GM18498 (cell line): ENCODE measurements at regions not wholly inside any gene's neighbourhood (a gene's known extent, or its start where the extent isn't known, plus 50 kb on each side); places are given as distances from the start of the nearest gene placed in this dataset.
"Not testable (repeated sequence)": the region's sequence is repeated elsewhere in the genome, so short reads cannot be mapped to it uniquely, and the experiment has no call there.

Experiments
- ATAC-seq: cut with Tn5 transposase; IDR thresholded peaks from one replicate; pipeline ENCODE4 v1.9.1; 2021; ENCODE audit warnings: mild to moderate bottlenecking, moderate library complexity; ENCODE audit not compliant: unreplicated experiment

- not testable (repeated sequence) for ATAC-seq
Observed at GRCh38 chr15:88965097-88965496, 51.9 kb upstream of the MFGE8 start.

- ATAC-seq, result no peak
Observed at GRCh38 chr15:88970232-88970631, 57.1 kb upstream of the MFGE8 start.

GRCh38 chr15:88974392-88974791 is 61.2 kb upstream of the MFGE8 start:
- no peak for ATAC-seq

DNA sequence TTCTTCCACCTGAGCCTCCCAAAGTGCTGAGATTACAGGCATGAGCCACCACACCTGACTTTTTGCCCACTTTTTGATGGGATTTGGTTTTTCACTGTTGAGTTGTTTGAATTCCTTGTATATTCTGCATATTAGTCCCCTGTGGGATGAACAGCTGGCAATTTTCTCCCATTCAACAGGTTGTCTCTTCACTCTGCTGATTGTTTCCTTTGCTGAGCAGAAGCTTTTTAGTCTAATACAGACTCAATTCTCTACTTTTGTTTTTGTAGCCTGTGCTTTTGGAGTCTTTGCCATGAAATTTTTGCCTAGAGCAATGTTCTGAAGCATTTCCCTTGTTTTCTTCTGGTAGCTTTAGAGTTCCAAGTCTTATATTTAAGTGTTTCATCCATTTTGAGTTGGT is 62.7 kb upstream of the MFGE8 start:
- no peak for ATAC-seq

- ATAC-seq, result no peak
Observed at GRCh38 chr15:88976656-88977055, 63.5 kb upstream of the MFGE8 start.

DNA sequence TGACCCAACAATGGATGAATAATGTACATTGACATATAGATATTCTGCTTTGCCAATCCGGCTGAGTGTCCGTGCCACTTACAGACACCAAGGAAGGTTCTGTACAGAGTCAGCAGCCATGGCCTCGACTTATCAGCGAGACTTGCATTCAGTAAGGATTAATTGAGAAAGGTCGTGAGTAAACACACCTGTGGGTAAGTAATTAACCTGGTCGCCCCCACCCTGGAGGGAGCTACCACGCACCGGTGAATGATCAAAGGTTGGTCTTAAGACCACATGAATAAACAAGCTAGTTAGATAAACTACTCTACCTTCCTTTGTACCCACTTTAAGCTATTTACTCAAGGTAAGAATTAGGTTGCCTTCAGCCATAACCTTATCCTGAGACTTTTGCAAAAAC is 66.5 kb upstream of the MFGE8 start:
- no peak for ATAC-seq

- no peak for ATAC-seq
Observed at GRCh38 chr15:88980498-88980897, 67.3 kb upstream of the MFGE8 start.

DNA sequence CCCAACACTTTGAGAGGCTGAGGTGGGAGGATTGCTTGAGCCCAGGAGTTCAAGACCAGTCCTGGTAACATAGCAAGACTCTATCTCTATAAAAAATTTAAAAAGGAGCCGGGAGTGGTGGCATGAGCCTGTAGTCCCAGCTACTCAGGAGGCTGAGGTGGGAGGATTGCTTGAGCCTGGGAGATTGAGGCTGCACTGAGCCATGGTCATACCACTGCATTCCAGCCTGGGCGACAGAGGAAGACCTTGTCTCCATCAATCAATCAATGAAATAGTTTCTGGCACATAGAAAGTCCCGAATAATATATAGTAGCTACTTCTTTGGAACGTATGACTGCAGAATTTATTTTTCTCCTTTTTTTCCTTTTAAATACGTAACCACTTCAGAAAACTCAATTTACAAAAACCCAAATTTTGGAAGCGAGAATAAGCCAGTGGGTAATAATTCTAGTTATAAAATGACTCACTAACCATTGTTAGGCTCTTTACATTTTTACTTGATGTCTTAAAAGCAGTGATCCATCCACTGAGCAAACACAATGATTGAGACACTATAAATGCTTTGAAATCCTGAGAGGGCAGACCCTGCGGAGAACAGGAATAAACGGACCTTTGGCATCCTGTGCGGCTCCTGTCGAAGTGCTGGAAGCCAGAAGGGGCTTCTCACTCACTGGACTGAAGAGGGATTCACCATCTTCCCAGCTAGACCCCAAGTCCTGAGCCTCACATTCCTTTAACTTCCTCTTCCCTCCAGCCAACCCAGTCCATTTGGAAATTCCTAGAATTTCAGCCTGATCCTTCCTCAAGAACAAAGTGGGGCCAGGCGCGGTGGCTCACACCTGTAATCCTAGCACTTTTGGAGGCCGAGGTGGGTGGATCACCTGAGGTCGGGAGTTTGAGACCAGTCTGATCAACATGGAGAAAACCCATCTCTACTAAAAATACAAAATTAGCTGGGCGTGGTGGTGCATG is 68.4 kb upstream of the MFGE8 start:
- no peak for ATAC-seq

- ATAC-seq, result peak; percentile 99
Observed at GRCh38 chr15:88982304-88982945, 69.2 kb upstream of the MFGE8 start.

DNA sequence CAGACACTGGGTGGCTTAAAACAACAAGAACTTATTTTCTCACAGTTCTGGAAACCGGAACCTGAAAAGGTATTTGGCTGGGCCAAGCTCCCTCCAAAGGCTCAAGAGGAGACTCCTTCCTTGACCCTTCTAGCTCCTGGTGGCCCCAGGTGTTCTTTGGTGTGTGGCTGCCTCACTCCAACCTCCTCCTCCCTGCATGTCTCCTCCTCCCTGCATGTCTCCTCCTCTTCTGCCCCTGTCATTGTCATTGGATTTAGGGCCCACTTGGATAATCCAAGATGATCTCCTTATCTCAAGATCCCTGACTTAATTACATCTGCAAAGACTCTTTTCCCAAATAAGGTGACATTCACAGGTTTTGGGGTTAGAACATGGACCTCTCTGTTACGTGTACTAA is 69.8 kb upstream of the MFGE8 start:
- ATAC-seq, result no peak

DNA sequence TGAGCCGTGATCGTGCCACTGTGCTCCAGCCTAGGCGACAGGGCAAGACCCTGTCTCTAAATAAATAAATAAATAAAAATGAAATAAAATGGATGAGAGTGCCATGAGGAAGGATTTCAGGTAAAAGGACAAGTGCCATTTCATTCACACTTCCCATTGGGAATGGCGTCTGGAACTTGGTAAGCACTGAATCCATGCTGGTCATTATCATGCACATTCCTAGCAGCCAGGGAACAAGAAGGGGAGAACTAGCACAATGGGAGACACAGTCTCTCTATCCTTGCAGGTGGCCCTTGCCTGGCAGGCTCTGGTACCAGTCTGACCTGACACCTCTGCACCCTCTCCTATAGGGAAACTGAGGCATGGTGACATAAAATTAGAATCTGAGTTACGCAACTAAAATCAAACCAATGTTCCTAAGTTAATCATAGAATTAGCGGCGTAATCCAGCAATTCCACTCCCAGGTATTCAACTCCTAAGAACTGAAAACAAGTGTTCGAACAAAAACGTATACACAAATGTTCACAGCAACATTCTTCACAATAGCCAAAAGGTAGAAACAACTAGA is 70.8 kb upstream of the MFGE8 start:
- no peak for ATAC-seq

GRCh38 chr15:88985547-88986393 is 72.6 kb upstream of the MFGE8 start:
- no peak for ATAC-seq

DNA sequence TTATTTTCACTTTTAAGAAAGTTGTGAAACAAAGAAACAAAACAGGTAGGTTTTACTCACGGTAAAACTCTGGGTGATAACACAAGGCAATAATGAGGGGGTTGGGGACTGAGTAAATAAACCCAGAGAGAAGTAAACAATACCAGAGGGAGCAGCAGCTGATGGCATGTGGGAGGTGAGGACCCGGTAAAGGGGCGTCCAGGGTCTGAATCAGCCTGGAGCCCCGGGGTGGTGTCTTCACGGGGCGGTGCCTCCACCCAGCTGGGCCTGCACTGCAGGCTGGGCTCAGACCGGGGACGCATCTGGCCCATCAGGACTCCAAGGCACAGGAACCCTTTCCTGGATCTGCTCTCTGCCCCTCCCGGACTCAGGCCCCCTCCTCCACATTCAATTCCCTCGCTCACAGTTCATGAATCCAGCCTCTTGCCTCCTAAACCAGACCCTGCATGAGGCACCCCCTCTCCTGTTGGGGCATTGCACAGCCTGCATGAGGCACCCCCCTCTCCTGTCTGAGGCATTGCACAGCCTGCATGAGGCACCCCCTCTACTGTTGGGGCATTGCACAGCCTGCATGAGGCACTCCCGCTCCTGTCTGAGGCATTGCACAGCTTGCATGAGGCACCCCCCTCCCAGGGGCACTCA is 73.9 kb upstream of the MFGE8 start:
- no peak for ATAC-seq

DNA sequence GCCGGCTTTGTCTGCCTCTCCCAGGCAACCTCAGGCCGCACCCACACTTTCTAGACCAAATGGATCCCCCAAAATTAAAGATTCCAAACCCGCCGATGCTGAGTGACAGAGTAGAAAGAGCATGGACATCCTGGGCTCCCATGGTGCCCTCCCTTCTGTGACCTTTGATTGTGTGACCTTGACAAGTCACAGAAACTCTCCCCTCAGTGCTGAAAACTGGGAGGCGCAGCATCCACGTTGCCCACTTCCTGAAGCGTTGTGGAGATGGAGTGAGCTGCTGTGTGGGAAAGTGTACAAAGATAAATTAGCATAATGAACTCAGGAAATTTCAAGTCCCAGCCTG is 74.4 kb upstream of the MFGE8 start:
- ATAC-seq, result no peak

- ATAC-seq, result no peak
Observed at GRCh38 chr15:88987934-88988671, 74.9 kb upstream of the MFGE8 start.

GRCh38 chr15:88989578-88989977 is 76.4 kb upstream of the MFGE8 start:
- ATAC-seq, result no peak

DNA sequence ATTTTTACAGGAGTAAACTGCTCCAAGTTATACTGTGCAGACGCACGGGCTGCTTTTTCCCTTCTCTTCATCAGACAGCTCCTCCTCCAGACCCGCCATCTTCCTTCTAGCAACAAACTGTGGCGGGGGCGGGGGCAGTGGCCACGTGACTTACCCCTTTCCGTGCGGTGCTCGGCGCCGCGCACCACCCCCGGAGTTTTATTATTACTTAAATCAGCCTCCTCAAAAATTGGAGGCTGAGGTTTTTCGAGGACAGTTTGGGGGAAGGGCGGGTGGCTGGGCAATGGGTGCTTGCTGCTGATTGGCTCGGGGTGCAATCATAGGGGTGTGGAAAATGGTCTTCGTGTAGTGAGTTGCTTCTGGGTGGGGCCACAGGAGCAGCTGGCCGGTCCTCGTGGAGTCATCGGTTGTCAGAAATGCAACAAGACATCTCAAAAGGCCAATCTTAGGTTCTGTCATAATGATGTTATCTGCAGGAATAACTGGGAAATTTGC is 77.1 kb upstream of the MFGE8 start:
- no peak for ATAC-seq

GRCh38 chr15:88992216-88992615 is 79.0 kb upstream of the MFGE8 start:
- no peak for ATAC-seq

DNA sequence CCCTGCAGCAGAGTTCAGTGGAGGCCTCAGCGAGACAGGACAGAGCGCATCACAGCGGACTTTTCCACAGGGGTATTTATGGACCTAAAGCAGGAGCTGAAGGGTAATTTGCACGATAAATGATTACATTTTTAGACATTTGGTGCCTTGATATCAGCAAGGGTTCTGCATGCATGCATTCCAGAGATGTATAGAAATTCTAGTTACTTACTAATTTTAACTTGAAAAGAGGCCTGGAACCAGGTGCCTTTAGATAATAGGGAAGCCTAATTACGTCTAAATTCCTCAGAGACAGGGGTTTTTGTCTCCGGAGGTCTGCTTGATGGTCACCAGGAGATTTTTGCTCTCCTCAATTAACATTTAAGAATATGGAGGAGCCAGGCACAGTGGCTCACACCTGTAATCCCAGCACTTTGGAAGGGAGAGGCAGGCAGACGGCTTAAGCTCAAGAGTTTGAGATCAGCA is 79.8 kb upstream of the MFGE8 start:
- ATAC-seq, result no peak

- ATAC-seq, result no peak
Observed at GRCh38 chr15:88993662-88994061, 80.5 kb upstream of the MFGE8 start.
